ENCODE measurements at regions not wholly inside any gene's neighbourhood (a gene's known extent, or its start where the extent isn't known, plus 50 kb on each side); places are given as distances from the start of the nearest gene placed in this dataset.

- DNase-seq (no peak), ATAC-seq (no peak)
- no peak overlapping the region for H3K27ac ChIP-seq
- intact Hi-C loops (cut with DNase I), result no loop called here
- no peaks in the 10 kb centered on the region for H3K36me3 ChIP-seq
- peaks cover 0 to 9% (median 0%) of the 10 kb centered on the region in 12 donors for H3K9me3 ChIP-seq
- no peak overlapping the region for H3K4me3 ChIP-seq
- TF ChIP-seq CTCF (IDR thresholded peaks at IDR 0.05), result no peak
- no peak for TF ChIP-seq POLR2A (IDR thresholded peaks at IDR 0.05)
- 45 to 58% (median 48%) methylated on average over 4 of the region's 4 CpGs for WGBS, 4 donors
- H3K27me3 ChIP-seq, result peaks cover 0 to 9% (median 0%) of the 10 kb centered on the region in 9 donors
- H3K4me1 ChIP-seq, result no peaks in the 10 kb centered on the region
These were observed 110.1 kb upstream of the SULT1C3 start for GRCh38 chr2:108129636-108130035.

- 67 to 86% (median 69%) methylated on average over 2 of the region's 2 CpGs for WGBS, 4 donors
- intact Hi-C loops (cut with DNase I), result no loop called here
- DNase-seq, result no peak
- peaks cover 0 to 5% (median 0%) of the 10 kb centered on the region in 9 donors for H3K27me3 ChIP-seq
- peaks cover 0 to 9% (median 0%) of the 10 kb centered on the region in 12 donors for H3K9me3 ChIP-seq
- TF ChIP-seq POLR2A (IDR thresholded peaks at IDR 0.05) (no peak), CTCF (IDR thresholded peaks at IDR 0.05) (no peak)
- H3K27ac ChIP-seq, result no peak overlapping the region
- ATAC-seq, result no peak
- H3K36me3 ChIP-seq, result no peaks in the 10 kb centered on the region
- H3K4me1 ChIP-seq, result no peaks in the 10 kb centered on the region
- H3K4me3 ChIP-seq, result no peak overlapping the region
These were observed 106.3 kb upstream of the SULT1C3 start for GRCh38 chr2:108133457-108133856.

- no peaks in the 10 kb centered on the region for H3K4me1 ChIP-seq
- no peak for TF ChIP-seq CTCF (IDR thresholded peaks at IDR 0.05)
- TF ChIP-seq POLR2A (IDR thresholded peaks at IDR 0.05), result no peak
- H3K27me3 ChIP-seq, result no peaks in the 10 kb centered on the region
- H3K36me3 ChIP-seq, result no peaks in the 10 kb centered on the region
- WGBS, 4 donors, result 26 to 56% (median 39%) methylated on average over 2 of the region's 2 CpGs
- no peak for DNase-seq
- intact Hi-C loops (cut with DNase I), result no loop called here
- H3K27ac ChIP-seq, result no peak overlapping the region
- H3K4me3 ChIP-seq, result no peak overlapping the region
- H3K9me3 ChIP-seq, result no peaks in the 10 kb centered on the region
- no peak for ATAC-seq
These were observed 100.2 kb upstream of the SULT1C3 start for GRCh38 chr2:108139521-108139920.

- DNase-seq (no peak), ATAC-seq (no peak)
- H3K9me3 ChIP-seq, result no peaks in the 10 kb centered on the region
- no peak overlapping the region for H3K27ac ChIP-seq
- no peaks in the 10 kb centered on the region for H3K27me3 ChIP-seq
- no peak overlapping the region for H3K4me3 ChIP-seq
- intact Hi-C loops (cut with DNase I), result no loop called here
- H3K36me3 ChIP-seq, result no peaks in the 10 kb centered on the region
- no peaks in the 10 kb centered on the region for H3K4me1 ChIP-seq
- TF ChIP-seq CTCF (IDR thresholded peaks at IDR 0.05), result no peak
- no peak for TF ChIP-seq POLR2A (IDR thresholded peaks at IDR 0.05)
- WGBS, 4 donors, result 62 to 82% (median 75%) methylated on average over 2 of the region's 2 CpGs
These were observed 94.0 kb upstream of the SULT1C3 start for GRCh38 chr2:108145557-108146326.

Data from heart left ventricle (tissue), 16 donors.